ENCODE measurements at regions not wholly inside any gene's neighbourhood (a gene's known extent, or its start where the extent isn't known, plus 50 kb on each side); places are given as distances from the start of the nearest gene placed in this dataset.

DNA sequence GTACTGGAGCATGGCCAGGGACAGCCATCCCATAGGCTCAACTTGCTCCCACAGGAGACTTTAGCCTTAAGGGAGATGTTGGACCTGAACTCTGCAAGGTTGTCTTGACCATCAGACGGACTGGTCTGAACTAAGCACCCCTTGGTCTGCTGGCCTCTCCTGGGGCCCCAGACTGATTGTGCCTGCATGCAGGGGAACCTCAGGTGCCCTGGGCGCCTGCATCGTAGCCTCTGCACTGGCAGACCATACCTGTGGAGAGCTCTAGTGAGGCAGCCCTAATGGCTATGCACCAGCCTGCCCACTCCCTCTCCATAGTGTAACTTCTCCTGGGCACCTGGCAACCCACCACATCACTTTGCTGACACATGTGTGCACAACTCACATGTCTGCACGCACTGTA is 395.6 kb downstream of the ZPLD1 start:
- TF ChIP-seq, protein P1, sequence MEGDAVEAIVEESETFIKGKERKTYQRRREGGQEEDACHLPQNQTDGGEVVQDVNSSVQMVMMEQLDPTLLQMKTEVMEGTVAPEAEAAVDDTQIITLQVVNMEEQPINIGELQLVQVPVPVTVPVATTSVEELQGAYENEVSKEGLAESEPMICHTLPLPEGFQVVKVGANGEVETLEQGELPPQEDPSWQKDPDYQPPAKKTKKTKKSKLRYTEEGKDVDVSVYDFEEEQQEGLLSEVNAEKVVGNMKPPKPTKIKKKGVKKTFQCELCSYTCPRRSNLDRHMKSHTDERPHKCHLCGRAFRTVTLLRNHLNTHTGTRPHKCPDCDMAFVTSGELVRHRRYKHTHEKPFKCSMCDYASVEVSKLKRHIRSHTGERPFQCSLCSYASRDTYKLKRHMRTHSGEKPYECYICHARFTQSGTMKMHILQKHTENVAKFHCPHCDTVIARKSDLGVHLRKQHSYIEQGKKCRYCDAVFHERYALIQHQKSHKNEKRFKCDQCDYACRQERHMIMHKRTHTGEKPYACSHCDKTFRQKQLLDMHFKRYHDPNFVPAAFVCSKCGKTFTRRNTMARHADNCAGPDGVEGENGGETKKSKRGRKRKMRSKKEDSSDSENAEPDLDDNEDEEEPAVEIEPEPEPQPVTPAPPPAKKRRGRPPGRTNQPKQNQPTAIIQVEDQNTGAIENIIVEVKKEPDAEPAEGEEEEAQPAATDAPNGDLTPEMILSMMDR (IDR thresholded peaks at IDR 0.05) = no peak
- no peak for TF ChIP-seq POLR2A (IDR thresholded peaks at IDR 0.05)
